AG04449 (cell line): ENCODE measurements at regions not wholly inside any gene's neighbourhood (a gene's known extent, or its start where the extent isn't known, plus 50 kb on each side); places are given as distances from the start of the nearest gene placed in this dataset.

Experiments used
- CTCF ChIA-PET: fragments of 350-600 bp; formaldehyde crosslinking; extraction: SDS; loops from one replicate; lab custom pipeline; 2021; ENCODE audit warnings: antibody characterized with exemption; lab: Yijun Ruan, JAX
- POLR2A ChIA-PET: fragments of 400-600, 350-600 bp; formaldehyde crosslinking; extraction: SDS; loops from one replicate; lab custom pipeline; 2020; ENCODE audit warnings: antibody characterized with exemption, inconsistent platforms; lab: Yijun Ruan, JAX
- DNase-seq: peaks from one replicate; pipeline ENCODE4 v3.0.0-alpha.2; 2010; ENCODE audit warnings: low read depth, low spot score
- H3K4me3 ChIP-seq: 2 replicates; pipeline ENCODE4 v1.5.1; 2011; ENCODE audit warnings: low read depth, mild to moderate bottlenecking, control low read depth, low read length
- TF ChIP-seq, protein P1 (sequence below): IDR thresholded peaks from one replicate; pipeline ENCODE4 v1.5.1; 2011; ENCODE audit warnings: mild to moderate bottlenecking, moderate library complexity, low read length, control low read depth, inconsistent platforms; ENCODE audit not compliant: insufficient read depth; ENCODE audit errors: missing control alignments

DNA sequence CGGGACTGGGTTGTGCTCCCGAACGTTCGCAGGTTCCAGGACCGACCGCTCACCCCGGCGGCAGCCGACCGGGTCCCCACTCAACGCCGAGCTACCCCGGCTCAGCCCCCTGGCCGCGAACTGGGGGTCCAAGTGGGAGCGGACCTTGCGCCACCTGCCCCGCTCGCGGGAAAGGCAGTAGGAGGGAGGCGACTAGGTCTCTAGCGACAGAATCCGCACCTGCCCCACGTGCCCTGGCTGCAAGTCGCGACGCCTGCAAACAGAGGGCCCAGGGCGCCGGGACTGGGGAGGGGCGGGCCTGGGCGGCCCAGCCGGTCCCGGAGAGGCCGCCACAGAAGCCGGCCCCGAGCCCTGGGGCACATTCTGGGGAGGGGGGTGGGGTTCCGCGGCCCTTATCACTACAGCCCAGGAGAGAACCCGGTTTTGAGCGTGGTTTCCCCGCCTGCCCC lies 239.2 kb upstream of the CPNE8 start:
- TF ChIP-seq, protein P1, sequence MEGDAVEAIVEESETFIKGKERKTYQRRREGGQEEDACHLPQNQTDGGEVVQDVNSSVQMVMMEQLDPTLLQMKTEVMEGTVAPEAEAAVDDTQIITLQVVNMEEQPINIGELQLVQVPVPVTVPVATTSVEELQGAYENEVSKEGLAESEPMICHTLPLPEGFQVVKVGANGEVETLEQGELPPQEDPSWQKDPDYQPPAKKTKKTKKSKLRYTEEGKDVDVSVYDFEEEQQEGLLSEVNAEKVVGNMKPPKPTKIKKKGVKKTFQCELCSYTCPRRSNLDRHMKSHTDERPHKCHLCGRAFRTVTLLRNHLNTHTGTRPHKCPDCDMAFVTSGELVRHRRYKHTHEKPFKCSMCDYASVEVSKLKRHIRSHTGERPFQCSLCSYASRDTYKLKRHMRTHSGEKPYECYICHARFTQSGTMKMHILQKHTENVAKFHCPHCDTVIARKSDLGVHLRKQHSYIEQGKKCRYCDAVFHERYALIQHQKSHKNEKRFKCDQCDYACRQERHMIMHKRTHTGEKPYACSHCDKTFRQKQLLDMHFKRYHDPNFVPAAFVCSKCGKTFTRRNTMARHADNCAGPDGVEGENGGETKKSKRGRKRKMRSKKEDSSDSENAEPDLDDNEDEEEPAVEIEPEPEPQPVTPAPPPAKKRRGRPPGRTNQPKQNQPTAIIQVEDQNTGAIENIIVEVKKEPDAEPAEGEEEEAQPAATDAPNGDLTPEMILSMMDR = no peak
- no peak overlapping the region for H3K4me3 ChIP-seq
- CTCF ChIA-PET = no interaction called here
- POLR2A ChIA-PET = no interaction called here
- DNase-seq = no peak

DNA sequence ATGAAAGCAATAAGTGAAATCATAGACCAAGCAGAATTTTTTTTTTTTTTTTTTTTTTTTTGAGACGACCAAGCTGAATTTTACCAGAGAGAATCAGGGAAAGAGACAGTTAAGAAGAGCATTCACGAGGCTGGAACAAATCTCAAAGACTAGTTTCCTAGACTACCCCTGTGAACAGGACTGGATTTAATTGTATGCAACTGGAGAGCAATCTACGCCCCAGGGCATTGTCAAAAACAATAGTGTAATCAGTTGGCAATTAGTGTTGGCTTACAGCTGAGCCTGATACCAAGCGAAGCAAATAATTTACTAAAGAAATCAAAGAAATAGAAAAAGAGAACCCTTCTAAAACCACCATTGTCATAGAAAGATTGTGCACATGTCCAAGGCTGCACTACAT lies 232.9 kb upstream of the CPNE8 start:
- H3K4me3 ChIP-seq = no peak overlapping the region
- TF ChIP-seq, protein P1 = no peak
- no peak for DNase-seq
- CTCF ChIA-PET = no interaction called here
- POLR2A ChIA-PET = no interaction called here

DNA sequence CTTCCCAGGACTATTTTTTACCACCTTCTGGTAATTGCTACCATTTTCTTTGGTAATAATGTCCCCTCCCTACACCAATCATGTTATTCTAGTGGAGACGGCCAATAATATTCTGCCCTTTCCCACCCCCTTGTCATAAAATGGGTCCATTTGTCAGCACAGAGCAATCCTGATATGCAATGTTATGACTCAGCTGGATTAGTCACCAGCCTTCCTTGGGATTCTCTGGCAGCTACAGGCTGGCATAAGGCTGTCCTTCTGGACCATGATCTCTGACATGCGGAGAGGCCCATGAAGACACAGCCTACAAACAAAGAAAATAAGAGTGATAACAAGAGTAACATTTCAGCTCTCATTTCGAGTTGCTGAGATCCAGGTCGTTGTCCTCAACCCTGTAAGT lies 222.0 kb upstream of the CPNE8 start:
- ChIA-PET CTCF (no interaction called here), POLR2A (no interaction called here)
- no peak overlapping the region for H3K4me3 ChIP-seq
- DNase-seq = no peak
- TF ChIP-seq, protein P1 = no peak

DNA sequence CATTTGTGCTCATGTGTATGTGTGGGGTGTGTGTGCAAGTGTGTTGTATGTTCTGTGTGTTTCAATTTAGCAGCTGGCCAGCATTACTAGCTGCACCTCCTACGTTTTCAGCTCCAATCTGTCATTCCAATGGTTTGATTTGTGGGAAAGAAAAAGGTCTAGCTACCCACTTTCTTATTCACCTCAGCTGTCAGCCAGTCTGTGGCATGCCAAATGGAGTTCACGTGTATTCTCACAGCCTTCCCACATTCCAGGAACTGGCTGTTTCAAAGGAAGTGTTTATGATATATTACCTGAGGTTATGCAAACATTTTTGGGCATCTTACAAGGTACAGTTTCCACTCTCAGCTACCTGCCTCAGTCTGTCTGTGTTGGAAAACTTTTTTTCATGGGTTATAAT lies 220.2 kb upstream of the CPNE8 start:
- TF ChIP-seq, protein P1 = no peak
- no peak overlapping the region for H3K4me3 ChIP-seq
- CTCF ChIA-PET = no interaction called here
- no peak for DNase-seq
- POLR2A ChIA-PET = no interaction called here

DNA sequence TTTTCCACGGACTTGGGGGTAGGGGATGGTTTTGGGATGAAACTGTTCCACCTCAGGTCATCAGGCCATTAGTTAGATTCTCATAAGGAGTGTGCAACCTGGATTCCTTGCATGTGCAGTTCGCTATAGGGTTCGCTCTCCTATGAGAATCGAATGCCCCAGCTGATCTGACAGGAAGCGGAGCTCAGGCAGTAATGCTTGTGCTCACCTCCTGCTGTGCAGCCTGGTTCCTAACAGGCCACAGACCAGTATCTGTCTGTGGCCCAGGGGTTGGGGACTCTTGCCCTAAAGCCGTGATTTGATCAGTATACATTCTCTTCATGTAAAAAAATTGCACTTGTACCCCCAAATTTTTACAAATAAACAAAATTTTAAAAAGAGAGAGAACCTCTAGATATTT lies 219.4 kb upstream of the CPNE8 start:
- ChIA-PET CTCF (no interaction called here), POLR2A (no interaction called here)
- DNase-seq = no peak
- H3K4me3 ChIP-seq = no peak overlapping the region
- TF ChIP-seq, protein P1 = no peak

DNA sequence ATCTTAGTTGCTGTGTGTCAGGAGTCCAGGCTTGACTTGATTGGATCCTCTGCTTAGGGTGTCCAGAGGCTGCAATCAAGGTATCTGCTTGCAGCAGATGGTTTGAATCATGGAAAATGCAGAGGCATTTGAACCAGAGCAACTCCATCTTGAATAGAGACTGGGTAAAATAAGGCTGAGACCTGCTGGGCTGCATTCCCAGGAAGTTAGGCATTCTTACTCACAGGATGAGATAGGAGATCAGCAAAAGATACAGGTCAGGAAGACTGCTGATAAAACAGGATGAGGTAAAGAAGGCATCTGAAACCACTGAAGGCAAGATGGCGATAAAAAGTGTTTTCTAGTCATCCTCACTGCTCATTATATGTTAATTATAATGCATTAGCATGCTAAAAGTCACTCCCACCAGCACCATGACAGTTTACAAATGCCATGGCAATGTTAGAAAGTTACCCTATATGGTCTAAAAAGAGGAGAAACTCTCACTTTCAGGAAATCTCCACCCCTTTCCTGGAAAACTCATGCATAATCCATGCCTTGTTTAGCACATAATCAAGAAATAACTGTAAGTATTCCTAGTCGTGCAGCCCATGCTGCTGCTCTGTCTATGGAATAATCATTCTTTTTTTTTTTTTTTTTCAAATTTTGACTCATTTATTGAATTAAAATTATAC lies 218.3 kb upstream of the CPNE8 start:
- no peak overlapping the region for H3K4me3 ChIP-seq
- no peak for DNase-seq
- CTCF ChIA-PET = no interaction called here
- POLR2A ChIA-PET = no interaction called here
- TF ChIP-seq, protein P1 = no peak
